Heart right ventricle (tissue), 16 donors: ENCODE measurements at regions not wholly inside any gene's neighbourhood (a gene's known extent, or its start where the extent isn't known, plus 50 kb on each side); places are given as distances from the start of the nearest gene placed in this dataset.

Source experiments
- ATAC-seq, 8 donors: fragments of 200-7000 bp; cut with Tn5 transposase; one replicate each; pipeline ENCODE4 v1.9.1; 2020; ENCODE audit warnings: mild to moderate bottlenecking in 8 of 8, moderate library complexity in 8 of 8, moderate number of reproducible peaks in 1 of 8
- DNase-seq, 2 donors: peaks; one replicate each; pipeline ENCODE4 v3.0.0-alpha.2; 2020
- H3K27ac ChIP-seq, 10 donors: fragments of 200-600 bp; sonication (generic) in 2 of 10; one replicate each; pipeline versions ENCODE4 v1.5.0 to v1.8.0; 2020 to 2022; ENCODE audit warnings: mild to moderate bottlenecking in 3 of 10
- H3K27me3 ChIP-seq, 7 donors: fragments of 200-600 bp; one replicate each; pipeline ENCODE4 v1.8.0; 2021 to 2022; ENCODE audit warnings: mild to moderate bottlenecking in 2 of 7
- H3K36me3 ChIP-seq, 9 donors: fragments of 200-600 bp; sonication (generic) in 1 of 9; one replicate each; pipeline versions ENCODE4 v1.5.0 to v1.8.0; 2020 to 2022; ENCODE audit warnings: mild to moderate bottlenecking in 2 of 9
- H3K4me1 ChIP-seq, 9 donors: fragments of 200-600 bp; sonication (generic) in 1 of 9; one replicate each; pipeline versions ENCODE4 v1.5.0 to v1.8.0; 2020 to 2022; ENCODE audit warnings: mild to moderate bottlenecking in 4 of 9
- H3K4me3 ChIP-seq, 10 donors: fragments of 200-600 bp; sonication (generic) in 2 of 10; one replicate each; pipeline versions ENCODE4 v1.5.0 to v1.8.0; 2020 to 2022; ENCODE audit warnings: mild to moderate bottlenecking in 7 of 10, moderate library complexity in 2 of 10
- H3K9me3 ChIP-seq, 11 donors: fragments of 200-600 bp in 10 of 11; sonication (generic) in 2 of 11; one replicate each; pipeline versions ENCODE4 v1.5.0 to v1.8.0; 2013 to 2022; ENCODE audit warnings: mild to moderate bottlenecking in 2 of 11, control low read depth in 1 of 11, moderate library complexity in 1 of 11
- CTCF ChIP-seq, 9 donors: fragments of 200-600 bp; sonication (generic) in 2 of 9; IDR thresholded peaks; one replicate each; pipeline versions ENCODE4 v1.5.0 to v1.8.0; 2021 to 2022; ENCODE audit warnings: antibody characterized with exemption in 9 of 9, mild to moderate bottlenecking in 5 of 9, moderate library complexity in 1 of 9
- WGBS, 2 donors: extraction: QIAGEN DNeasy Blood & Tissue Kit; methylation state at CpG; one replicate each; pipeline ENCODE4 v1.1.7; 2013; ENCODE audit warnings: inconsistent platforms in 1 of 2; 5-methylcytosine and 5-hydroxymethylcytosine counted together
- intact Hi-C, 10 donors: fragments of 100-400 bp; cut with DNase I; formaldehyde crosslinking; loops; one replicate each; pipeline versions ENCODE4 v1.11.1 to v1.14.2; 2022
- donor health status: Arrhythmogenic right ventricular cardiomyopathy.
- donor health status: ischemic (EF 13 %, LVEDD 7.1; RV severe dilation, severe dysfunction).
- donor health status: healthy with polysubstance abuse.
- donor health status: DM: no; HTN: yes; CAD: no.
- donor health status: DM: no; HTN: no; CAD: no.
- donor health status: ischemic (EF 25% LVEDD 6.9; RV normal size, moderate dysfunction).
- donor health status: ischemic (EF 25% LVEDD 5.7; RV mildly dilated, moderate dysfunction).
- donor health status: healthy.
- donor health status: DM: yes; HTN: yes; CAD: no.
- donor health status: Ischemic cardiomyopathy.
- donor health status: ischemic (EF 35%, LVEDD 5.7; RV mildly dilated, moderate dysfunction).
- donor health status: nonischemic (EF 11% LVEDD 7.7; RV severe dilation, severe dysfunction).
- donor health status: DM: yes; HTN: yes; CAD: no.
- donor health status: PGD.
- donor health status: ischemic (EF 29% LVEDD 5.4; RV normal size, mild dysfunction).
- donor health status: nonischemic (EF 23%, LVEDD 6.1; RV moderate dilation, normal function).

GRCh38 chr6:134508862-134509498 is 191.1 kb upstream of the SGK1 start:
- Histone ChIP-seq H3K9me3 (no peaks in the 10 kb centered on the region), H3K27ac (no peak overlapping the region), H3K36me3 (no peaks in the 10 kb centered on the region), H3K27me3 (no peaks in the 10 kb centered on the region), H3K4me3 (no peak overlapping the region), H3K4me1 (peaks cover 0 to 33% (median 19%) of the 10 kb centered on the region in 9 donors)
- WGBS, 2 donors, result 97 to 99% methylated on average over 7 of the region's 7 CpGs
- ATAC-seq (no peak), DNase-seq (no peak)
- no peak for TF ChIP-seq CTCF (IDR thresholded peaks at IDR 0.05)
- intact Hi-C loops, result no loop called here

DNA sequence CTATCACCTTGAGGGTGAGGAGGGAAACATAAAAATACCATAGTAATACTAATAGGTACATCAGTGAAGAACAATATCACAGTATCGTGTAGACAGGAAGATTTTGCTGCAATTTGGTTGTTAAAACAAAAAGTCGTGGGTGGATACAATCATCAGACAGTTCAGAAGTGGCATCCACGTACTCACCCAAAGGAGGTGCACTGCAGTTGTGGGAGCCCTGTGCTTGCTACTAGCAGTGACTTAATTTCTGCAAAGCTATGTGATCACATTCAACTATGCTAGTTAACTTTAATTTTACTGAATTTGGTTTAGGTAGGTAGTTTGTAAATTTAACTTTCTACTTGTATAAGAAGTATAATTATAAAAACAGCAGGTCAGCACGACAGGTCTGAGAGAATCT is 188.2 kb upstream of the SGK1 start:
- 96 to 98% methylated on average over 4 of the region's 4 CpGs for WGBS, 2 donors
- H3K27ac ChIP-seq, result no peak overlapping the region
- ATAC-seq (no peak), DNase-seq (no peak)
- H3K4me3 ChIP-seq, result no peak overlapping the region
- H3K9me3 ChIP-seq, result no peaks in the 10 kb centered on the region
- intact Hi-C loops, result no loop called here
- H3K36me3 ChIP-seq, result no peaks in the 10 kb centered on the region
- H3K27me3 ChIP-seq, result no peaks in the 10 kb centered on the region
- H3K4me1 ChIP-seq, result peaks cover 0 to 24% (median 2%) of the 10 kb centered on the region in 9 donors
- TF ChIP-seq CTCF (IDR thresholded peaks at IDR 0.05), result no peak

DNA sequence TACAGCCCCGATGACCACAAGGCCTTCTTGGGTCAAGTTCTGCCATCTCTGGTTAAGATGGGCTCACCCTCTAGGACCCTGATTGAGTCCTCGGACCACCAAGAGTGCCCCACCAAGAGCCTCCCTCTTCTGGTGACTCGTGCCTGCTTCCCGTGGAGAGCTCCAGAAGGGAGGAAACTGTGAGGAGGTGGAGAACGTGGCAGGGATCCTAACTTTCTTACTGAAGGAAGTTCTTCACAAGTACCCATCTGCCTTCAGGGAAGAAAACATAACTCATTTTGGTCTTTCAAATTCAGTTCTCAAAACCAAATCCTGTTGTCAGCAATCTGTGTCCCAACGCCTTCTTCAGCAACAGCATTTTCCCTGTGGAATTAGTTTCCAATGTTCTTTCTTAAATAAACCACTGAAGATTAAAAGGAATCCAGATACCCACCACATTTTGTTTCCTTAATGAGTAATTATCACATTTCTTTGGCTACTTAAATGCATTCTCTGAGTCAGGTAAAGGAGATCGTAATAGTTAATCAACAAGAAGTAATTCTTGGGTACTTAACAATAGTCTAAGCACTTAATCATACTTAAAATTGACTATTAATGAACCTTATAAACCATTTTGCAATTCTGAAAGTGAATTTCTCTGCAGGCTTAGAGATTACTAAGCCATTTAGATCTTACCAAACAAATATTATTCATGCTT is 185.8 kb upstream of the SGK1 start:
- DNase-seq (no peak), ATAC-seq (no peak)
- no peaks in the 10 kb centered on the region for H3K9me3 ChIP-seq
- intact Hi-C loops, result no loop called here
- 75 to 76% methylated on average over 7 of the region's 7 CpGs for WGBS, 2 donors
- no peak overlapping the region for H3K27ac ChIP-seq
- H3K4me1 ChIP-seq, result peaks cover 0 to 18% (median 0%) of the 10 kb centered on the region in 9 donors
- H3K36me3 ChIP-seq, result no peaks in the 10 kb centered on the region
- TF ChIP-seq CTCF (IDR thresholded peaks at IDR 0.05), result no peak
- no peaks in the 10 kb centered on the region for H3K27me3 ChIP-seq
- no peak overlapping the region for H3K4me3 ChIP-seq

- ATAC-seq, result peak in 1 of 8 donors; percentile 39
- Histone ChIP-seq H3K36me3 (no peaks in the 10 kb centered on the region), H3K27me3 (no peaks in the 10 kb centered on the region), H3K9me3 (no peaks in the 10 kb centered on the region), H3K27ac (no peak overlapping the region), H3K4me3 (no peak overlapping the region), H3K4me1 (peaks cover 0 to 18% (median 0%) of the 10 kb centered on the region in 9 donors)
- no peak for DNase-seq
- intact Hi-C loops, result no loop called here
- WGBS, 2 donors, result 71 to 72% methylated on average over 12 of the region's 12 CpGs
- no peak for TF ChIP-seq CTCF (IDR thresholded peaks at IDR 0.05)
Observed at GRCh38 chr6:134502614-134503549, 185.0 kb upstream of the SGK1 start.
